AG09319 (cell line): ENCODE measurements at regions not wholly inside any gene's neighbourhood (a gene's known extent, or its start where the extent isn't known, plus 50 kb on each side); places are given as distances from the start of the nearest gene placed in this dataset.

Source experiments
- DNase-seq: peaks from one replicate; pipeline ENCODE4 v3.0.0-alpha.2; 2010; ENCODE audit warnings: low read depth; ENCODE audit errors: extremely low read depth
- TF ChIP-seq, protein P1 (sequence below): IDR thresholded peaks from 2 replicates; pipeline ENCODE4 v1.5.1; 2011; ENCODE audit warnings: low read depth, mild to moderate bottlenecking, inconsistent platforms, low read length, moderate library complexity

DNA sequence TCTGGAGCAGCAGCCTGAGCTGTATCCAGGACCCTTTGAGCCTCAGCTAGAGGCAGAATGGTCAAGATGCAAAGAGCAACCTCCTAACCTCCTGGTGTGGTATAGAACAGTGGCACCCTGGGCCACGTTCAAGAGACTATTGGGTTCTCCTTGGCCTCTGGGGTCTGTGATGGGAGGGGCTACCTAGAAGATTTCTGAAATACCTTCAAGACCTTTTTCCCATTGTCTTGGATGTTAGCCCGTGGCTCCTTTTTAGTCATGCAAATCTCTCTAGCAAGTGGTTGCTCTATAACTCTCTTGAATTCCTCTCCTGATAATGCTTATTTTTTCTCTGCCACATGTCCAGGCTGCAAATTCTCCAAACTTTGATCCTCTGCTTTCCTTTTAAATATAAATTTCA lies 106.3 kb upstream of the SULT1C3 start:
- no peak for DNase-seq
- TF ChIP-seq, protein P1, sequence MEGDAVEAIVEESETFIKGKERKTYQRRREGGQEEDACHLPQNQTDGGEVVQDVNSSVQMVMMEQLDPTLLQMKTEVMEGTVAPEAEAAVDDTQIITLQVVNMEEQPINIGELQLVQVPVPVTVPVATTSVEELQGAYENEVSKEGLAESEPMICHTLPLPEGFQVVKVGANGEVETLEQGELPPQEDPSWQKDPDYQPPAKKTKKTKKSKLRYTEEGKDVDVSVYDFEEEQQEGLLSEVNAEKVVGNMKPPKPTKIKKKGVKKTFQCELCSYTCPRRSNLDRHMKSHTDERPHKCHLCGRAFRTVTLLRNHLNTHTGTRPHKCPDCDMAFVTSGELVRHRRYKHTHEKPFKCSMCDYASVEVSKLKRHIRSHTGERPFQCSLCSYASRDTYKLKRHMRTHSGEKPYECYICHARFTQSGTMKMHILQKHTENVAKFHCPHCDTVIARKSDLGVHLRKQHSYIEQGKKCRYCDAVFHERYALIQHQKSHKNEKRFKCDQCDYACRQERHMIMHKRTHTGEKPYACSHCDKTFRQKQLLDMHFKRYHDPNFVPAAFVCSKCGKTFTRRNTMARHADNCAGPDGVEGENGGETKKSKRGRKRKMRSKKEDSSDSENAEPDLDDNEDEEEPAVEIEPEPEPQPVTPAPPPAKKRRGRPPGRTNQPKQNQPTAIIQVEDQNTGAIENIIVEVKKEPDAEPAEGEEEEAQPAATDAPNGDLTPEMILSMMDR = no peak

- TF ChIP-seq, protein P1 = no peak
- DNase-seq = no peak
Measured at GRCh38 chr2:108139521-108139920, 100.2 kb upstream of the SULT1C3 start.

GRCh38 chr2:108145557-108146326 lies 94.0 kb upstream of the SULT1C3 start:
- no peak for DNase-seq
- TF ChIP-seq, protein P1 = no peak

GRCh38 chr2:108148555-108148954 lies 91.2 kb upstream of the SULT1C3 start:
- TF ChIP-seq, protein P1 = no peak
- DNase-seq = no peak

- TF ChIP-seq, protein P1 = no peak
- DNase-seq = no peak
Measured at GRCh38 chr2:108154366-108155061, 85.3 kb upstream of the SULT1C3 start.

DNA sequence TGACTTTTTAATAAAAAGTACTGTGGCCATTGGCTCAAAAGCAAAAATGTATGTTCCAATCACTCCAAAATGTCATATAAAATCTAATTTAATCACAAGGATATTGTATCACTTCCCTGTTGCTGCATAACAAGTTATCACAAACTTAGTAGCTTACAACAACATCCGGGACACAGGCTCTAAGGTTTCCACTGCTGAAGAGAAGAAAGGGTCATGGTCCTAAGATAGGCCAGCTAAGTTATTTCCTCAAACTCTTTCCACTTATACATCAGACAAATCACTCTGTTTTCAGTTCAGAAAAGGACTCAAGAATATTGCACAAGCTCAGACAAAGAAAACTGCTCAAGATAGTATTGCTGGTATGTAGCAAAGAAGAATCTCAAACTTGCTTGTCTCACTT lies 78.5 kb upstream of the SULT1C3 start:
- no peak for DNase-seq
- TF ChIP-seq, protein P1 = no peak

DNA sequence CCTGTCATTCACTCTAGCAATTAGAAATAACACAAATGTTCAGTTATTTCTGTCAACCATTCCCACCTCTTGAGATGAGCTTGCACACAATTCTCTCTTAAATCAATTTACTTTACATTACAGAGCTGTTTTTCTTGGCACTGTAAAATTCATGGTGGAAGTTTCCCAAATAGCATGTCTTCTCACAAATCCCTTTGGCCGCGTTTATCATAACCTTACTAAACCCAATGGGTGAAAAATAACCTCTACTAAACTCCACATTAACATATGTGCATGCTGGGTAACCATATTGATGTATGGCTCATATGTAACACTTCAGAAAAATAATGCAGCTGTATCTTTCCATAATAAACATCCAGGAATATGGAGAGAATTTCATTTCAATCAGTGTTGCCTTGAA lies 75.5 kb upstream of the SULT1C3 start:
- no peak for DNase-seq
- TF ChIP-seq, protein P1 = no peak
